ENCODE measurements at regions not wholly inside any gene's neighbourhood (a gene's known extent, or its start where the extent isn't known, plus 50 kb on each side); places are given as distances from the start of the nearest gene placed in this dataset.

GRCh38 chr2:198315791-198316630 is 511.6 kb downstream of the PLCL1 start:
- TF ChIP-seq EZH2 (IDR thresholded peaks at IDR 0.05; ENCODE audit: insufficient read depth, poor library complexity, severe bottlenecking) (no peak), EZH2phosphoT487 (IDR thresholded peaks at IDR 0.05; ENCODE audit: insufficient read depth, low read depth) (no peak)
